Retina (tissue), 1 donor: ENCODE measurements at regions not wholly inside any gene's neighbourhood (a gene's known extent, or its start where the extent isn't known, plus 50 kb on each side); places are given as distances from the start of the nearest gene placed in this dataset.
A peak's percentile ranks its signal among the peaks of the same experiment; 100 is the strongest.

Experiments used
- DNase-seq: peaks from one replicate; pipeline ENCODE4 v3.0.0-alpha.2; 2016

GRCh38 chr16:26992666-26993349 is 73.9 kb upstream of the C16orf82 start:
- peak; percentile 47 for DNase-seq

DNA sequence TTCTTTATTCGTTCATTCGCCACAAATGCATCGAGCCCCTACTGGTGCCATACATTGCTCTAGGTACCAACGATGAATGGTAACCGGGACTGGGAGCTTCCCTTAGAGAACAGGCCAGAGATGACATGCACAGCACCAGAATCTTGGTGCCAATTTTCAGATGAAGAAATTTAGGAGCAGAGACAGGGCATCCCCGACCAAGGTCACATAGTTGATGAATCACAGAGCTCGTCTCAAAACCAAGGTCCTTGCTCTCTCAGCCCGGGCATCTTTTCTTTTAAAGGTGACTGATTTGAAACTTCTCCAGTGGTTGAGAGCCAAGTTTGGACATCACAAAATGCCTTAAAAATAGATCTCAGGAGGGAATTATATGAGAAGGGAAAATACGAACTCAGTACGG is 73.2 kb upstream of the C16orf82 start:
- DNase-seq, result no peak

GRCh38 chr16:26993963-26994362 is 72.8 kb upstream of the C16orf82 start:
- no peak for DNase-seq

DNA sequence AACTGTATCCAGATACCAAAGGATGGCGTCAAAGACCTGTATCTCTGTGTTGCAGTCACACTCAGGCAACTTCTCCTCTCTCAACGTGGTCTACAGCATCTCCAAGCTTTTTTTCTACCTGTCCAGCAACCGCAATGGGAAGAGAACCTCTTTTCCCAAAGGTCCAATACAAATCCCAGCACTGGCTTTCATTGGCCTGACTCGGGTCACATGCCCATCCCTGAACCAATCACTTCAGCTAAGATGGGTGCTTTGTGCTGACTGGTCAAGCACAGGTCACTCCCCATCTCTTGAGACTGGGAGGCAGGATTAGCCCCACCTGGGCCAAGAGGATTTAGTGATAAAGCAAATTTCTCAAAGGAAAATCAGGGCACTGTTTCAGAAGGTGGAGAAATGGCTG is 71.2 kb upstream of the C16orf82 start:
- DNase-seq, result no peak

- no peak for DNase-seq
These were observed 61.3 kb upstream of the C16orf82 start for GRCh38 chr16:27005386-27005785.
